ENCODE measurements at regions not wholly inside any gene's neighbourhood (a gene's known extent, or its start where the extent isn't known, plus 50 kb on each side); places are given as distances from the start of the nearest gene placed in this dataset.

DNA sequence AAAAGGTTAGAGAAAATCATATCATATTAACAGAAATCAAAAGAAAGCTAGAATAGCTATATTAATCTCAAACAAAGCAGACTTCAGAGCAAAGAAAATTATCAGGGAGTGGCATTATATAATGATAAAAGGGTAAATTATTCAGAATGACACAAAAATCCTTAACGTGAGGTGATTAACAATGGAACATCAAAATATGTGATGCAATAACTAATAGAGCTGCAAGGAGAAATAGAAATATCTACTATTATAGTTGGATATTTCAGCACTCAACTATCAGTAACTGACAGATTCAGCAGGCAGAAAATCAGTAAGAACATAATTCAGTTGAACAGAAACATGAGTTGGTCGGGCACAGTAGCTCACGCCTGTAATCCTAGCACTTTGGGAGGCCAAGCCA is 275.1 kb upstream of the FSIP2 start:
- Histone ChIP-seq H3K4me1 (ENCODE audit: insufficient read depth, low read length) (no peaks in the 10 kb centered on the region), H3K27ac (ENCODE audit: low read depth, low read length) (no peak overlapping the region), H4K20me1 (ENCODE audit: insufficient read depth, low read length) (no peaks in the 10 kb centered on the region), H3K9me3 (ENCODE audit: low read depth, low read length) (peaks cover 2% of the 10 kb centered on the region), H3K4me3 (ENCODE audit: insufficient read depth, low read length) (no peak overlapping the region), H3K27me3 (ENCODE audit: insufficient read depth, low read length) (no peaks in the 10 kb centered on the region), H3K36me3 (ENCODE audit: insufficient read depth, low read length) (no peaks in the 10 kb centered on the region), H3K4me2 (ENCODE audit: insufficient read depth, low read length) (no peak overlapping the region), H3K79me2 (ENCODE audit: insufficient read depth, low read length) (no peaks in the 10 kb centered on the region), H2AFZ (ENCODE audit: low read length) (no peak overlapping the region)
- TF ChIP-seq, protein P1, sequence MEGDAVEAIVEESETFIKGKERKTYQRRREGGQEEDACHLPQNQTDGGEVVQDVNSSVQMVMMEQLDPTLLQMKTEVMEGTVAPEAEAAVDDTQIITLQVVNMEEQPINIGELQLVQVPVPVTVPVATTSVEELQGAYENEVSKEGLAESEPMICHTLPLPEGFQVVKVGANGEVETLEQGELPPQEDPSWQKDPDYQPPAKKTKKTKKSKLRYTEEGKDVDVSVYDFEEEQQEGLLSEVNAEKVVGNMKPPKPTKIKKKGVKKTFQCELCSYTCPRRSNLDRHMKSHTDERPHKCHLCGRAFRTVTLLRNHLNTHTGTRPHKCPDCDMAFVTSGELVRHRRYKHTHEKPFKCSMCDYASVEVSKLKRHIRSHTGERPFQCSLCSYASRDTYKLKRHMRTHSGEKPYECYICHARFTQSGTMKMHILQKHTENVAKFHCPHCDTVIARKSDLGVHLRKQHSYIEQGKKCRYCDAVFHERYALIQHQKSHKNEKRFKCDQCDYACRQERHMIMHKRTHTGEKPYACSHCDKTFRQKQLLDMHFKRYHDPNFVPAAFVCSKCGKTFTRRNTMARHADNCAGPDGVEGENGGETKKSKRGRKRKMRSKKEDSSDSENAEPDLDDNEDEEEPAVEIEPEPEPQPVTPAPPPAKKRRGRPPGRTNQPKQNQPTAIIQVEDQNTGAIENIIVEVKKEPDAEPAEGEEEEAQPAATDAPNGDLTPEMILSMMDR (IDR thresholded peaks at IDR 0.05; ENCODE audit: extremely low read depth, low read depth, low read length) = no peak
- DNase-seq (ENCODE audit: insufficient read length, low spot score, missing footprints) = no peak

DNA sequence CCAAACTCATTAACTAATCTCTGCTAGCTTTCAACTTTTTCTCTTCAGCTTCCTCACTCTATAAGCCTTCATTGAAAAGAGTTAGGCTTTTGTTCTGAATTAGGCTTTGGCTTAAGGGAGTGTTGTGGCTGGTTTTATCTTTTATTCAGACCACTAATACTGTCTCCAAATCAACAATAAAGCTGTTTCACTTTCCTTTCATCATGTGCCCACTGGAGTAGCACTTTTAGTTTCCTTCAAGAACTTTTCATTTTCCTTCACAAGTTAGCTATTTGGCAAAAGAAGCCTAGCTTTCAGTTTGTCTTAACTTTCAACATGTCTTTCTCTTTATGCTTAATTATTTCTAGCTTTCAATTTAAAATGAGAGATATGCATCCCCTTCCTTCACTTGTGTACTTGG is 271.7 kb upstream of the FSIP2 start:
- no peak for DNase-seq (ENCODE audit: insufficient read length, low spot score, missing footprints)
- Histone ChIP-seq H3K27me3 (ENCODE audit: insufficient read depth, low read length) (no peaks in the 10 kb centered on the region), H3K4me2 (ENCODE audit: insufficient read depth, low read length) (no peak overlapping the region), H3K9me3 (ENCODE audit: low read depth, low read length) (peaks cover 2% of the 10 kb centered on the region), H2AFZ (ENCODE audit: low read length) (no peak overlapping the region), H4K20me1 (ENCODE audit: insufficient read depth, low read length) (no peaks in the 10 kb centered on the region), H3K36me3 (ENCODE audit: insufficient read depth, low read length) (no peaks in the 10 kb centered on the region), H3K27ac (ENCODE audit: low read depth, low read length) (no peak overlapping the region), H3K79me2 (ENCODE audit: insufficient read depth, low read length) (no peaks in the 10 kb centered on the region), H3K4me3 (ENCODE audit: insufficient read depth, low read length) (no peak overlapping the region), H3K4me1 (ENCODE audit: insufficient read depth, low read length) (no peaks in the 10 kb centered on the region)
- TF ChIP-seq, protein P1 (IDR thresholded peaks at IDR 0.05; ENCODE audit: extremely low read depth, low read depth, low read length) = no peak

DNA sequence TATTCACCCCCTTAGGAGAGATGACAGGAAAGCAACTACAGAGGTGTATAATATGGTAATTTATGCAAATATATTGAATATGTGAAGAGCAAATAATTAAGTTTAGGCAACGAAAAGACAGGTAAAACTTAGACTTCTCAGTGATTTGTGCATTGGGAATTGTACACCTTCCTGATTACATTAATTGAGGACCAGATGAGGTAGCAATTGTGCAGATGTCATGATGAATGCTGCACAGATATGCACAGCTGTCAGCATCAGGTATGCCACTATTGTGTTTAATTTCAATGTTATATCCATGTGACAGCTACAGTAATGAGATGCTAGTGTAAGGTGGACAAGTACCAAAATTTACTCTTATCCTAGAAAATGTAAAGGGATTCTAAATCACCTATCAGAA is 267.2 kb upstream of the FSIP2 start:
- Histone ChIP-seq H3K27ac (ENCODE audit: low read depth, low read length) (no peak overlapping the region), H3K9me3 (ENCODE audit: low read depth, low read length) (peaks cover 4% of the 10 kb centered on the region), H3K4me2 (ENCODE audit: insufficient read depth, low read length) (no peak overlapping the region), H4K20me1 (ENCODE audit: insufficient read depth, low read length) (no peaks in the 10 kb centered on the region), H3K4me3 (ENCODE audit: insufficient read depth, low read length) (no peak overlapping the region), H2AFZ (ENCODE audit: low read length) (no peak overlapping the region), H3K27me3 (ENCODE audit: insufficient read depth, low read length) (no peaks in the 10 kb centered on the region), H3K4me1 (ENCODE audit: insufficient read depth, low read length) (no peaks in the 10 kb centered on the region), H3K79me2 (ENCODE audit: insufficient read depth, low read length) (no peaks in the 10 kb centered on the region), H3K36me3 (ENCODE audit: insufficient read depth, low read length) (no peaks in the 10 kb centered on the region)
- TF ChIP-seq, protein P1 (IDR thresholded peaks at IDR 0.05; ENCODE audit: extremely low read depth, low read depth, low read length) = no peak
- DNase-seq (ENCODE audit: insufficient read length, low spot score, missing footprints) = no peak

DNA sequence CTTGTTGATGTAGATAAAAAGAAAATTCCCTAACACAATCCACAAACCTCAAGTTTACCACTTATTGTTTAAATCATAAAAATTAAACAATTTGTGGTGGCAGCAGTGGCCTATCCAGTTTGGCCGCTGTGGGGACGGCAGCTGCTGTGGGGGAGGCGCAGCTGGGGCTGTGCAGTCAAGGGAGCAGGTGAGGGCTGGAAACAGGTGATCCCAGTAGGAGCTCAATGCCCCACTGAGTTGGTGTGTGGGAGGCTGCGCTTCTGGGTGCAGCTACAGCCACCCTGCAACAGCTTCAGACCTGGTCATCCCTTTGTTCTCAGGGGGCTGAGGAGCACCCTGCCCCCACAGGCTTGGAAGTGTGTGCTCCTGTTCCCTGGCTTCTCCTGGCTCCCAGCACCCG is 266.0 kb upstream of the FSIP2 start:
- TF ChIP-seq, protein P1 (IDR thresholded peaks at IDR 0.05; ENCODE audit: extremely low read depth, low read depth, low read length) = no peak
- Histone ChIP-seq H3K27ac (ENCODE audit: low read depth, low read length) (no peak overlapping the region), H3K36me3 (ENCODE audit: insufficient read depth, low read length) (no peaks in the 10 kb centered on the region), H3K27me3 (ENCODE audit: insufficient read depth, low read length) (no peaks in the 10 kb centered on the region), H3K79me2 (ENCODE audit: insufficient read depth, low read length) (no peaks in the 10 kb centered on the region), H3K4me2 (ENCODE audit: insufficient read depth, low read length) (no peak overlapping the region), H3K4me1 (ENCODE audit: insufficient read depth, low read length) (no peaks in the 10 kb centered on the region), H3K9me3 (ENCODE audit: low read depth, low read length) (peaks cover 3% of the 10 kb centered on the region), H3K4me3 (ENCODE audit: insufficient read depth, low read length) (no peak overlapping the region), H2AFZ (ENCODE audit: low read length) (no peak overlapping the region), H4K20me1 (ENCODE audit: insufficient read depth, low read length) (no peaks in the 10 kb centered on the region)
- DNase-seq (ENCODE audit: insufficient read length, low spot score, missing footprints) = no peak
